Glutamatergic neuron (in vitro differentiated cells): ENCODE measurements at regions not wholly inside any gene's neighbourhood (a gene's known extent, or its start where the extent isn't known, plus 50 kb on each side); places are given as distances from the start of the nearest gene placed in this dataset.

Source experiments
- DNase-seq: peaks from one replicate; pipeline ENCODE4 v3.0.0; 2022
- H3K27ac Mint-ChIP-seq: one replicate; pipeline ENCODE4 v1.8.0; 2020; ENCODE audit warnings: mild to moderate bottlenecking, mixed read lengths, inconsistent platforms; ENCODE audit not compliant: unreplicated experiment
- H3K27me3 Mint-ChIP-seq: one replicate; pipeline ENCODE4 v1.8.0; 2020; ENCODE audit warnings: mild to moderate bottlenecking, moderate library complexity, mixed read lengths, inconsistent platforms; ENCODE audit not compliant: unreplicated experiment
- H3K36me3 Mint-ChIP-seq: one replicate; pipeline ENCODE4 v1.8.0; 2020; ENCODE audit warnings: mild to moderate bottlenecking, mixed read lengths, inconsistent platforms; ENCODE audit not compliant: unreplicated experiment
- H3K4me1 Mint-ChIP-seq: one replicate; pipeline ENCODE4 v1.8.0; 2020; ENCODE audit warnings: mild to moderate bottlenecking, low read depth, mixed read lengths, inconsistent platforms; ENCODE audit not compliant: unreplicated experiment
- H3K4me3 Mint-ChIP-seq: one replicate; pipeline ENCODE4 v1.8.0; 2020; ENCODE audit warnings: mild to moderate bottlenecking, mixed read lengths, inconsistent platforms; ENCODE audit not compliant: unreplicated experiment
- H3K9me3 Mint-ChIP-seq: one replicate; pipeline ENCODE4 v1.8.0; 2020; ENCODE audit warnings: mild to moderate bottlenecking, moderate library complexity, mixed read lengths, inconsistent platforms; ENCODE audit not compliant: unreplicated experiment
- TF ChIP-seq, protein P1 (sequence below): fragments of 200-600 bp; sonication (generic); IDR thresholded peaks from one replicate; pipeline ENCODE4 v1.5.0; 2021; ENCODE audit not compliant: partially characterized antibody, unreplicated experiment

DNA sequence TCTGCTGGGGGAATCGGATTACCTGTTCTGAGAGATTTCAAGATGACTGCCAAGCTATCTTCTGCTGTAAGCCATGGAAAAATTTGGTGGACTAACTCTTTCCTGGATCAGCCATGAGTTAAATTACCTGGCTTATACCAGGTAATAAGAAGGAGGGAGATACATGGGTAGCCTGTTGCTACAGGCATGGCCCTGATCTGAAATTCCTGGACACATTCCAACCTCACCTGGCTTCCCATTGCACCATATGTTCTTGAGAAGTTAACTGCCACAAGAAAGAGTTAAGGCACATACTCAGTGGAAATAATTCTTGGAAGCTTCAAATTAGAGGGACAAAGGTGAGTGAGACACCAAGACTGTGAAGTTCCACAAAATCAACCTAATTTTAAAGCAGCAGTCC, 371.3 kb downstream of the ACTL7B start:
- Mint-ChIP-seq H3K27me3 (no peaks in the 10 kb centered on the region), H3K4me3 (no peak overlapping the region), H3K4me1 (no peaks in the 10 kb centered on the region), H3K9me3 (no peaks in the 10 kb centered on the region), H3K36me3 (no peaks in the 10 kb centered on the region), H3K27ac (no peak overlapping the region)
- TF ChIP-seq, protein P1, sequence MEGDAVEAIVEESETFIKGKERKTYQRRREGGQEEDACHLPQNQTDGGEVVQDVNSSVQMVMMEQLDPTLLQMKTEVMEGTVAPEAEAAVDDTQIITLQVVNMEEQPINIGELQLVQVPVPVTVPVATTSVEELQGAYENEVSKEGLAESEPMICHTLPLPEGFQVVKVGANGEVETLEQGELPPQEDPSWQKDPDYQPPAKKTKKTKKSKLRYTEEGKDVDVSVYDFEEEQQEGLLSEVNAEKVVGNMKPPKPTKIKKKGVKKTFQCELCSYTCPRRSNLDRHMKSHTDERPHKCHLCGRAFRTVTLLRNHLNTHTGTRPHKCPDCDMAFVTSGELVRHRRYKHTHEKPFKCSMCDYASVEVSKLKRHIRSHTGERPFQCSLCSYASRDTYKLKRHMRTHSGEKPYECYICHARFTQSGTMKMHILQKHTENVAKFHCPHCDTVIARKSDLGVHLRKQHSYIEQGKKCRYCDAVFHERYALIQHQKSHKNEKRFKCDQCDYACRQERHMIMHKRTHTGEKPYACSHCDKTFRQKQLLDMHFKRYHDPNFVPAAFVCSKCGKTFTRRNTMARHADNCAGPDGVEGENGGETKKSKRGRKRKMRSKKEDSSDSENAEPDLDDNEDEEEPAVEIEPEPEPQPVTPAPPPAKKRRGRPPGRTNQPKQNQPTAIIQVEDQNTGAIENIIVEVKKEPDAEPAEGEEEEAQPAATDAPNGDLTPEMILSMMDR, result no peak
- no peak for DNase-seq

DNA sequence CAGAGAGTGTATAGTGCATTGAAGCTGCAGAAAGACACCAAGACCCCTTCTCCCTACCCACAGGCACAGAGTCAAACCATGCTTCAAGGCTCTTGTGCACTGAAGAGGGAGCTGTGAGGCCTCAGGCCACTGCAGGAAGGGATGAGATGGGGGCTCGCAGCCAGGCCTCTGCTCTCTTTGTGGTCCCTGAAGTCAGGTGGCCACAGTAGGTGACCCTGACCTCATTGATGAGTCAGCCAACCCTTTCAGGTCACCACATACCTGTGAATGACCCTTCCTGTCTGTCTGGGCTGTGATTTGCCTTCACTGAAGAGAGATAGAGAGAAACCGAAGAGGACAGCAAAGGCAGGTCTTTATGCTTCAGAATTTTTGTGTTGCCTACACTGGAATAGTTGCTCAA, 372.1 kb downstream of the ACTL7B start:
- TF ChIP-seq, protein P1, result no peak
- H3K4me3 Mint-ChIP-seq, result no peak overlapping the region
- DNase-seq, result no peak

GRCh38 chr9:108479989-108480652, 375.7 kb downstream of the ACTL7B start:
- Mint-ChIP-seq H3K27me3 (no peaks in the 10 kb centered on the region), H3K27ac (no peak overlapping the region), H3K4me3 (no peak overlapping the region), H3K9me3 (no peaks in the 10 kb centered on the region), H3K36me3 (no peaks in the 10 kb centered on the region), H3K4me1 (no peaks in the 10 kb centered on the region)
- TF ChIP-seq, protein P1, result no peak
- DNase-seq, result no peak

More for the DNA sequence above, 372.1 kb downstream of the ACTL7B start:
- H3K27me3 Mint-ChIP-seq, result no peaks in the 10 kb centered on the region
- no peak overlapping the region for H3K27ac Mint-ChIP-seq
- no peaks in the 10 kb centered on the region for H3K9me3 Mint-ChIP-seq
- H3K4me1 Mint-ChIP-seq, result no peaks in the 10 kb centered on the region
- H3K36me3 Mint-ChIP-seq, result no peaks in the 10 kb centered on the region

GRCh38 chr9:108478431-108479332, 377.1 kb downstream of the ACTL7B start:
- Mint-ChIP-seq H3K27ac (no peak overlapping the region), H3K9me3 (no peaks in the 10 kb centered on the region), H3K36me3 (no peaks in the 10 kb centered on the region), H3K27me3 (no peaks in the 10 kb centered on the region), H3K4me1 (peaks cover 2% of the 10 kb centered on the region), H3K4me3 (no peak overlapping the region)
- TF ChIP-seq, protein P1, result no peak
- DNase-seq, result no peak

- Mint-ChIP-seq H3K36me3 (no peaks in the 10 kb centered on the region), H3K9me3 (no peaks in the 10 kb centered on the region), H3K27ac (no peak overlapping the region), H3K4me3 (no peak overlapping the region), H3K4me1 (peaks cover 4% of the 10 kb centered on the region), H3K27me3 (no peaks in the 10 kb centered on the region)
- TF ChIP-seq, protein P1, result no peak
- DNase-seq, result no peak
Observed at GRCh38 chr9:108477529-108478006, 378.2 kb downstream of the ACTL7B start.
